HG03060 (cell line): ENCODE measurements at regions not wholly inside any gene's neighbourhood (a gene's known extent, or its start where the extent isn't known, plus 50 kb on each side); places are given as distances from the start of the nearest gene placed in this dataset.
"Not testable (repeated sequence)": the region's sequence is repeated elsewhere in the genome, so short reads cannot be mapped to it uniquely, and the experiment has no call there.

Source experiments
- ATAC-seq: cut with Tn5 transposase; IDR thresholded peaks from one replicate; pipeline ENCODE4 v1.9.1; 2021; ENCODE audit warnings: low read depth, moderate number of reproducible peaks; ENCODE audit not compliant: unreplicated experiment

GRCh38 chr10:65130162-65130758, 1609.1 kb downstream of the REEP3 start:
- ATAC-seq = no peak

- ATAC-seq = no peak
Observed at GRCh38 chr10:65133652-65134051, 1612.5 kb downstream of the REEP3 start.

DNA sequence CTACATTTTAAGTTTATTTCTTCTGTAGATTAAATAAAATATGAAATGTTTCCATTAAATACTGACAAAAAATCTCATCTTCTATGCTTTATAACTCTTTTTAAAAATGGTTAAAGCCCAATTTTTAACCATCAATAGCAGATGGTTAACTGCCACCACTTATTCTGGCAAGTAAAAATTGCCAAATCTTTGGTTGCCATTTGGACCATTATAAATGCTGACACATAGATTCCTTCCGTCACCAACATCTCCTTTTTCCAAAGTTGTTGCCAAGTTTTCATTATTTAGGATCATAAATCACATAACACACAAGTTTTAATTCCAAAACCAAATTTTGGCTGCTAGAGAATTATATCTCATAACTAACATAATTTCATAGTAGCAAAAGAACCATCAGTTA, 1614.3 kb downstream of the REEP3 start:
- ATAC-seq = no peak

DNA sequence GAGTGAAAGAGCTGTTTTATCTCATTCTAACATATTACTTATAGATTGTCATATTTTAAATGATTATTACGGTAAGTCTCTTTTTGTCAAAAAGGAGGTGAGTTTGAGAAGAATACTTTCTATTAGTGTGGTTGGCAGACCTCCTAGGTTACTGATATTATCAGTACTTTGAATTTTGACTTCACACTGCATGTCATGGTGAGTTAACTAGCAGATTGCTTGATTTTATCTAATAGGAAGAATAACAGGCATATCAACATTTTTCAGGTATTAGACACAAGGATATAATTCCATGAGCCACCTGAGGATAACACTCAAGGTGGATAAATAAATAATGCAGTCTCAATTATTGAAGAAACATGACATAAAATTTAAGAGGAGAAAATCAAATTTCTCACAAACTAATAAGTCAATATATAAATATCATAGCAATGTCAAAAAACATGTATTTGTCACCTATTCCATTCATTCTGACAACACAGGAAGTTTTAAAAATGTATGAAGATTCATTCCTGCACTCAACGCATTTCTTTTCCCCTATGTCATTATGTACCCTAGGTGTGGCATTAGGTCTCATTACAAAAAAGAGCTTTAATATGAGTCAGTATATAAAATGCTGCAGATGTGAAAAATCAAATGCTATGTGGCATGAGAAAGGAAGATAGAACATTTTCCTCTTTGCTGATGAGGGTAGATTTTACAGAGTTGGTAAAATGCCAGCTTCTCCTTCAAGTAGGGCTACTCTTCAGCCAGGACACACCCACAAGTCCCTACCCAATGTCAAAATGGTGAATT, 1621.6 kb downstream of the REEP3 start:
- ATAC-seq = no peak

DNA sequence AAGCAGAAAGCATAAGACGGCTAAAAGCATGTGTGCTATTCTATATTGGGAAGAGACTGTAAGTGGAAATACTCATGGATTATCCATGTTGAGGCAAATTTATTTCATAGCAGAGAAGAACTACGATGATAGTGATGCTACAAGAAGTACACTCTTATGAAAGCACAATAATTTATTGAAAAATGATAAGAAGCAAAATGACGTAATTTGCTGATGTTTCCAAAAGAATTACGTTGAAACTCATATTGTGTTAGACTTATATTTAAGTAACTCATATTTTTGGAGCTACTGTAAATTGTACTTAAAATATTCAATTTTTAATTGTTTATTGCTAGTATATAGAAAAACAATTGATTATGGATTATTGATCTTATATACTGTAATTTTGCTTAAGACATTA, 1622.5 kb downstream of the REEP3 start:
- no peak for ATAC-seq

DNA sequence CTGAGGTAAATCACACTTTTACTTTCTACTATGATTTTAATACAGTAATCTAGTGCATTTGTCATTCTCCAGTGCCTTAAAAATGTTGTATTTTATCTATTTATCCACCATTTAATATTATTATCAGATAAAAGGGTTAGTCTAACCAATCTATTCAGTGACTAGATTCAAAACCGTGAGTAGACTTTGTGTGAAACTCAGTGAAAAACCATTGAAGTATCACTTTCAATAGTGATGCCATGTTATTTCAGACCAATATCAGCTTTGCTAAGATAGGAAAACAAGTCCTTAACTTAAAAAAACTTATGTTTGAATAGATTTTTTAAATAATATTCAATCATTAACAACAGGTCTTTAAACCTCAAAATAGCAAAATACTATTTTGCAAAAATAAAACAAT, 1628.7 kb downstream of the REEP3 start:
- no peak for ATAC-seq

DNA sequence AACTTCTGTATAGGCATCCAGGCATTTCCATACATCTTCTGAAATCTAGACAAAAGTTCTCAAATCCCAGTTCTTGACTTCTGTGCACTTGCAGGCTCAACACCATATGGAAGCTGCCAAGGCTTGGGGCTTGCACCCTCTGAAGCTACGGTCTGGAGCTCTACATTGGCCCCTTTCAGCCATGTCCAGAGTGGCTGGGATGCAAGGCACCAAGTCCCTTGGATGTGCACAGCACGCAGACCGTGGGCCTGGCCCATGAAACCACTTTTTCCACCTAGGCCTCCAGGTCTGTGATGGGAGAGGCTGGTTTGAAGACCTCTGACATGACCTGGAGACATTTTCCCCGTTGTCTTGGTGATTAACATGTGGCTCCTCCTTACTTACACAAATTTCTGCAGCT, 1645.1 kb downstream of the REEP3 start:
- no peak for ATAC-seq

DNA sequence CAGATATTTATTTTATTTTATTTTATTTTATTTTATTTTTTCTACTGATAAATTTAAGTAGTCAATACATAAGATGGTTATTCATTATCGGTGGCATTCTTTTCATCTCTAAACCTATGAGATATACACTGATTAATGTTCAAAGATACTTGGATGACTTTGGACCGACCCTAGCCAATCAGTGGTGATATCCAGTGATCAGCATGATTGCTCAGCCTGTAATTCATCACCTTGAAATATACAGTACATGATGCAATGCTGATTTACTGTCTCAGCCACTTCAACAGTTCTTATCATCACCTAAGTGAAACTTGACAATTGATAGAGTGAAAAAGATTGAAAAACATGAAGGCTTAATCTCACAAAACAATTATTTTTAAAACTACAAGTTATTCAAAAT, 1651.0 kb downstream of the REEP3 start:
- no peak for ATAC-seq

DNA sequence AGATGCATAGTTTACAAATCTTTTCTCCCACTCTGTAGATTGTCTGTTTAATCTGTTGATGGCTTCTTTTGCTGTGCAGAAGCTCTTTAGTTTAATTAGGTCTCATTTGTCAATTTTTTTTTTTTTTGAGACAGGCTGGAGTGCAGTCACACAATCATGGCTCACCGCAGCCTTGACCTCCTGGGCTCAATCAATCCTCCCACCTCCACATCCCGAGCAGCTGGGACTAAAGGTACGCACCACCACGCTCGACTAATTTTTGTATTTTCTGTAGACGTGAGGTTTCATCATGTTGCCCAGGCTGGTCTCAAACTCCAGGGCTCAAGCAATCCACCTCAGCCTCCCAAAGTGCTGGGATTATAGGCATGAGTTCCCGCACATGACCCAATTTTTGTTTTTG, 1655.8 kb downstream of the REEP3 start:
- ATAC-seq = no peak

GRCh38 chr10:65183236-65183635, 1662.0 kb downstream of the REEP3 start:
- no peak for ATAC-seq

GRCh38 chr10:65186668-65187067, 1665.5 kb downstream of the REEP3 start:
- not testable (repeated sequence) for ATAC-seq

DNA sequence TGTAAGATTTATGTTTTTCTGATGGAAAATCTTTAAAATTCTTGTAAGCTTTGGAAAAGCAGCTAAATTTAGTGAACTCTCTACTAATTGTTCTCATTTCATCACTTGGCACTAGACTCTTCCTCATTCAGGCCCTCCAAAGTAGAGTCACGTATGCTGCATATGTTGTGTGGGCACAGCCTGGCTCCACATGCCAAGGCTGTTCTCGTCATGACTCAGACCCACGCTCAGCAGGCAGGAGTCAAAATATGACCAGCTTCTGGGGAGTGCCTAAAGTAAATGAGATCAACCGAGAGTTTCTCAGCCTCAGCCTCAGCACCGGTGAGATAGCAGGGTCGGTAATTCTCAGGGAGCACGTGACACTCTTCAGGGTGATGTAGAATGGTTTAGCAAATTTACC, 1672.9 kb downstream of the REEP3 start:
- ATAC-seq = no peak

- ATAC-seq = no peak
Observed at GRCh38 chr10:65194555-65194954, 1673.4 kb downstream of the REEP3 start.

GRCh38 chr10:65196111-65196510, 1674.9 kb downstream of the REEP3 start:
- no peak for ATAC-seq

GRCh38 chr10:65197935-65198334, 1676.7 kb downstream of the REEP3 start:
- ATAC-seq = no peak

- ATAC-seq = no peak
Observed at GRCh38 chr10:65201491-65201890, 1680.3 kb downstream of the REEP3 start.

- no peak for ATAC-seq
Observed at GRCh38 chr10:65204999-65205398, 1683.8 kb downstream of the REEP3 start.

GRCh38 chr10:65213170-65213569, 1692.0 kb downstream of the REEP3 start:
- no peak for ATAC-seq

- ATAC-seq = no peak
Observed at GRCh38 chr10:65219444-65219843, 1698.2 kb downstream of the REEP3 start.

DNA sequence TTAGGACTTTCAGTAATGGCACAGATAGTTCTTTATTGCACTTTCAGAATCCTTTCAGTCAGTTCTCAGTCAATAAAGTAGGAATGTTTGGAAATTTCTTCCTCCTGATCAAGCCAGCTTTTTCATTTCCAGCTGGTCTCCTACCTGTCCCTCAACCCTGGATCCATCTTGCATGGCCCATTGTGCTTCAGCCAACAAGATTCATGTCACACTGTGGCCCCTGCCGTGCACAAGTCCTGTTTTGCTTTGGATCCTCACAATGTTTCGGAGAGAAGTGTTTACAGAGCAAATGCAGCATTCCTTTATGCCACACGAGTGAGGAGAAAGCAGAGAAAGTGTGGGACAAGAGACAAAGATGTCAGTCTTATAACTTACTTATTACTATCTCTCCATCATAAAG, 1694.7 kb upstream of the LRRTM3 start:
- ATAC-seq = no peak

DNA sequence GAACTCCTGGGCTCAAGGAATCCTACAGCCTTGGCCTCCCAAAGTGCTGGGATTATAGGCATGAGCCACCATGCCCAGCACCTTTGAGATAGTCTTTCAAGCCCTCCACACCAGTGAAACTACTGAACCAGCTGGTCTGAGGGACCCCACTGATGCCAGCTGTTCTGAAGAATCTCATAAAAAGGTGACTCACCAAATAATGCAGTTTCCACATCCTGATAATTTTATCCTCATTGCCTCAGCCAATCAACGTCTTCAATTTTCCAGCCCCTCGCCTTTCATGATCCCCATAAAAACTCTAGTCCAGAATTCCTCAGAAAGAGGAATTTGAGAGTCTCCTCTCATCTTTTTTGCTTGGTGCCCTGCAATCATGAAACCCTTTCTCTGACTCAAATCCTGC, 1691.6 kb upstream of the LRRTM3 start:
- ATAC-seq = no peak

GRCh38 chr10:65235266-65235665, 1690.6 kb upstream of the LRRTM3 start:
- no peak for ATAC-seq
